ACC112 (cell line): ENCODE measurements at regions not wholly inside any gene's neighbourhood (a gene's known extent, or its start where the extent isn't known, plus 50 kb on each side); places are given as distances from the start of the nearest gene placed in this dataset.

Experiments used
- H2AFZ ChIP-seq: fragments of 200-600 bp; sonication (generic); one replicate; pipeline ENCODE4 v1.6.0; 2017; ENCODE audit warnings: antibody characterized with exemption, low read length; ENCODE audit not compliant: unreplicated experiment
- H3K27ac ChIP-seq: fragments of 200-600 bp; sonication (generic); 2 replicates; pipeline ENCODE4 v1.5.1; 2014; ENCODE audit warnings: low read depth, mild to moderate bottlenecking, antibody characterized with exemption, low read length, moderate library complexity
- H3K27me3 ChIP-seq: fragments of 200-600 bp; sonication (generic); 2 replicates; pipeline ENCODE4 v1.6.1; 2014; ENCODE audit warnings: mild to moderate bottlenecking, antibody characterized with exemption, low read length, moderate library complexity, mixed read lengths; ENCODE audit not compliant: insufficient read depth
- H3K36me3 ChIP-seq: fragments of 200-600 bp; sonication (generic); 2 replicates; pipeline ENCODE4 v1.6.1; 2016; ENCODE audit warnings: mild to moderate bottlenecking, antibody characterized with exemption, low read length, moderate library complexity, mixed read lengths; ENCODE audit not compliant: insufficient read depth
- H3K4me1 ChIP-seq: fragments of 200-600 bp; sonication (generic); one replicate; pipeline ENCODE4 v1.6.1; 2016; ENCODE audit warnings: low read length, mixed read lengths; ENCODE audit not compliant: insufficient read depth, unreplicated experiment, control insufficient read depth
- H3K4me3 ChIP-seq: fragments of 200-600 bp; sonication (generic); 2 replicates; pipeline ENCODE4 v1.5.1; 2014; ENCODE audit warnings: mild to moderate bottlenecking, low read depth, low read length
- H3K79me2 ChIP-seq: fragments of 200-600 bp; sonication (generic); one replicate; pipeline ENCODE4 v1.6.0; 2016; ENCODE audit warnings: low read length; ENCODE audit not compliant: control insufficient read depth, unreplicated experiment, insufficient read depth

DNA sequence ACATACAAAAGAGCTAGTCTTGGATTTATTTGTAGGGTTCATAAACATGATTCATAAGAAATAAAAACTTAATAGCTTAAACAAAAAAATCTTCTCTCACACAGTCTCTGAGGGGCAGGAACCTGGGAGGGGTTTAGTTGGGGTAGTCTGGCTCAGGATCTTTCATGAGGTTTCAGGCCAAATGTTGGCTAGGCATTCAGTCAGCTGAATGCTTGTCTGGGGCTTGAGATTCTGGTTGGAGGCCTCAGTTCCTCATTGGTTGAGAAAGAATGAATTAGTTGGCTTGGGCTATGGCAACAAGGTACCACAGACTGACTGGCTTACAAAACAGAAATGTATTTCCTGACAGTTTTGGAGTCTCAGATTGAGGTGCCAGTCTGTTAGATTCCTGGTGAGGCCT, 74.3 kb downstream of the ANKRD7 start:
- no peaks in the 10 kb centered on the region for H3K4me1 ChIP-seq
- H2AFZ ChIP-seq: no peak overlapping the region
- no peaks in the 10 kb centered on the region for H3K27me3 ChIP-seq
- H3K27ac ChIP-seq: no peak overlapping the region
- H3K79me2 ChIP-seq: no peaks in the 10 kb centered on the region
- H3K4me3 ChIP-seq: no peak overlapping the region
- H3K36me3 ChIP-seq: no peaks in the 10 kb centered on the region

DNA sequence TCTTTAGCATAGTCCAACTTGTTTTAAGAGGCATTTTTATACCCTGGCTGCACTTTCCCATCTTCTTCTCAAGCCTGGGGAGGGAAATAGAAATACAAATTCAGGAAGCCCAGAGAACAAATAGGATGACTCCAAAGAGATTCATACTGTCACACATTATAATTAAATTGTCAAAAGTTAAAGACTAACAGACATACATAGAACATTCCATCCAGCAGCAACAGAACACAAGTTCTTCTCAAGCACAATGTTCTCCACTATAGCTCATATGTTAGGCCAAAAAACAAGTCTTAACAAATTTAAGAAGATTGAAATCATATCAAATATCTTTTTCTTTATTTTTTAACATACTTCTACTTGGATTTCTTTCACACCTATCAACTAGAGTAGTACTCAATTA, 75.7 kb downstream of the ANKRD7 start:
- H3K36me3 ChIP-seq: no peaks in the 10 kb centered on the region
- H3K4me3 ChIP-seq: no peak overlapping the region
- H2AFZ ChIP-seq: no peak overlapping the region
- no peaks in the 10 kb centered on the region for H3K4me1 ChIP-seq
- no peak overlapping the region for H3K27ac ChIP-seq
- H3K27me3 ChIP-seq: no peaks in the 10 kb centered on the region
- no peaks in the 10 kb centered on the region for H3K79me2 ChIP-seq

DNA sequence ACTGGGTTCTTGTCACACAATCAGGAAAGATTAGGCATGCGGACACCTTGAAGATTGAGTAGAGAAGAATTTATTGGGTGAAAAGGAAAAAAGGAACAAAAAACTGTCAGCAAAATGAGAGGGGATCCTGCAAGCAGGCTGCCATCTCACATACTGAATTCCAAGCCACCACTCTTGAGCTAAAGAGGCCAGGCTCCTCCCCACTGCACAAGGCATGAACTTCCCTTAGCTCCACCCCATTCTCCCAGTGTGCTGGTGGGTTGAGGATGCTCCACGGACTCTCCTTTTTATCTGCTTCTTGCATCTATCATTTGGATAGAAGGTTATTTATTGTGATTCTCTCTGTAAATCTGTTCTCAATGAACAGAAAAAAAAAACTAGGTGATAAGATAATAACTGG, 79.6 kb downstream of the ANKRD7 start:
- H3K4me3 ChIP-seq: no peak overlapping the region
- no peak overlapping the region for H3K27ac ChIP-seq
- no peaks in the 10 kb centered on the region for H3K79me2 ChIP-seq
- H3K4me1 ChIP-seq: no peaks in the 10 kb centered on the region
- H2AFZ ChIP-seq: no peak overlapping the region
- H3K36me3 ChIP-seq: no peaks in the 10 kb centered on the region
- H3K27me3 ChIP-seq: no peaks in the 10 kb centered on the region

DNA sequence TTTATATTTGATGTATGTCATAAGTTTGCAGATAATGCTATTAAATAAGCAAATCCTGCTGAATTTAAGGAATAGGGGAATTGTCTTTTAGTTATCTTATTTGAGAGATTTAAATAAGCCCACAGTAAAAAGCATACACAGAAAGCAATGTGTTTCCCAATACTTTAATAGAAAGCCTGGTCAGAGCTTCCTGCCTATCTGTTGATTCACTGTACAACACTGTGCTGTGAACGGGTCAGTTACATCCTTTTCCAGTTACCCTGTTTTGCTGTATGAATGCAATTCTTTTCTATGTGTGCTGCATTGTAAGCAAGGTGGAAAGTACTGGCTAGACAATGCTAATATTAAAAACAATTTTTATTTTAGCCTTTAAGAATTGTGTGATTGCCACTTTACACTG, 81.2 kb downstream of the ANKRD7 start:
- H3K4me1 ChIP-seq: no peaks in the 10 kb centered on the region
- no peak overlapping the region for H3K27ac ChIP-seq
- no peak overlapping the region for H3K4me3 ChIP-seq
- H2AFZ ChIP-seq: no peak overlapping the region
- H3K27me3 ChIP-seq: no peaks in the 10 kb centered on the region
- no peaks in the 10 kb centered on the region for H3K36me3 ChIP-seq
- no peaks in the 10 kb centered on the region for H3K79me2 ChIP-seq

DNA sequence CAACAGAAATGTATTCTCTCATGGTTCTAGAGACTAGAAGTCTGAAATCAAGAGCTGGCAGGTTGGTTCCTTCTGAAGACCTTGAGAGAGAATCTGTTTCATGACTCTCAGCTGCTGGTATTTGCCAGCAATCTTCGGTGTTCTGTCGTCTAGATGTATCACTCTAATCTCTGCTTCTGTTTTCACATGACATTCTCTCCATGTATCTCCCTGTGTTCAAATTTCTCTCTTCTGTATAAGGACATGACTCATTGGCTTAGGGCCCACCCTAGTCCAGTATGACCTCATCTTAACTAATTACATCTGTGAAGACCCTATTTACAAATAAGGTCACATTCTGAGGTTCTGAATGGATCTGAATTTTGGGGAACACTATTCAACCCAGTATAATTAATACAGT, 82.3 kb downstream of the ANKRD7 start:
- Histone ChIP-seq H2AFZ (no peak overlapping the region), H3K27me3 (no peaks in the 10 kb centered on the region), H3K36me3 (no peaks in the 10 kb centered on the region), H3K27ac (no peak overlapping the region), H3K4me1 (no peaks in the 10 kb centered on the region), H3K79me2 (no peaks in the 10 kb centered on the region), H3K4me3 (no peak overlapping the region)

DNA sequence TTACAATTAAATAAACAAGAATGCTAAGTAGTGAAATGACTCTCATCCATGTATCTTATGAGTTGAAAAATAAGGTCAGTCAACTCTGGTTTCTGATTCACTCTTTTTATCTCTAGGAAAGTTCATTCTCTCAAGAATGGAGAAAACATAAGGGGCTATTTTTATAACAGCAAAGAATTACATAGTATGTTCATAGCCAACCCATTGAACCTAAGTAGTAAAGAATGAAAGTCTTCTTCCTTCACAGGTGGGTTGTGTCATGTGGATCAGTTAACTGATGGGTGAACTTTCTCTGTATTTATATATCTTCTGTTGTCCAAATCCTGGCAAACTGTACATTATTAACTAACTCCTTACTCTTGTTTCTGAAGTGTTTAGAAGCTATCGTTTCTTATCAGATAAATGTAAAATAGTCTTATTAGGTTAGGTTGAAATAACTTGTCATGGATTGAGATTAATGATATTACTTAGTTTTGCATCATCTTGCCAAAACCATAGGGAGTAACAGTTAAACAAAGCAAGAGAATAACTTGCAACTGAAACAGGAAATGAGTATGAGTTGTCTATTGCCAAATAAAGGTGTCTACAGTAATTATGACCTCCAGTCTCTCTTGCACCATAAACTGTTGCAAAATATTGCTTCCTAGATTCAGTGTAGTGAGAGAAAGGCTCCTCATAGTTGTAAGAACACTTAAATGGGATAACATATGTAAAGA, 86.8 kb downstream of the ANKRD7 start:
- H3K4me3 ChIP-seq: no peak overlapping the region
- H3K27me3 ChIP-seq: no peaks in the 10 kb centered on the region
- H3K36me3 ChIP-seq: no peaks in the 10 kb centered on the region
- peak overlapping the region; percentile 8; the same call in 1 of the 2 replicates for H3K27ac ChIP-seq
- no peak overlapping the region for H2AFZ ChIP-seq
- H3K4me1 ChIP-seq: no peaks in the 10 kb centered on the region
- H3K79me2 ChIP-seq: no peaks in the 10 kb centered on the region

DNA sequence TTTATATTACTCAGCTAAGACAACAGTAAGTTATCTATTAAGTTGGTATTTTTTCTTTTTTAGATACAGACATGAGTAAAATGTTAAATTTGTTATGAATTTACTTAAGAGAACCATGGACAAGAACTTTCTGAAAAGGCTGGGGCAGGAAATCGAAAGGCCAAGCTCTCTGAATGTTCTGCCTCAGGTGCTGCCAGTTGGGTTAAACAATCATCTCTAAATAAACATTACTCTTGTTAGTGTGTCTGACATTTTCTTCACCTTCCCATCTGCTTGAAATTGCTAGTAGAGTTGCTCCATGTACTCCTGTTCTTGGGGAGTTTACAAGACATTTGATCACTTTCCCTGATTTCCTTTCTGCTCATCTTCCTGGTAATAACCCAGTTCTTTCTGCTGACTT, 87.5 kb downstream of the ANKRD7 start:
- Histone ChIP-seq H3K4me1 (no peaks in the 10 kb centered on the region), H3K79me2 (no peaks in the 10 kb centered on the region), H3K4me3 (no peak overlapping the region), H3K27ac (no peak overlapping the region), H2AFZ (no peak overlapping the region), H3K36me3 (no peaks in the 10 kb centered on the region), H3K27me3 (no peaks in the 10 kb centered on the region)

DNA sequence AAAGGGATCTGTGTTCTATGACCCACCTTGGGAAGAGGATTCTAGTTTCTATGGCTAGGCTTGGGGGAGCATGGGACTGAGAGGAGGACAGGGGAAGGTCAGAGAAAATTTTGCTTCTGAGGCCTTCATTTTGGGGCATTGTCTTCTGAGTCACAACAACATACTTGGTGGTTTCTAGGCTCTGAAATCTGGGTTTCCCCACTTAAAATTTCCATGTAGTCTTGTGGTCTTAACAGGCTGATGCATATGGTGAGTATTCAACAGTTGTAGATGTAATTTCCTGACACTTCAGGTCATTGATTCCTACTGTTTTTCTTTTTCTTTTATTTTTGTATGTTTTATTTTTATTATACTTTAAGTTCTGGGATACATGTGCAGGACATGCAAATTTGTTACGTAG, 88.5 kb downstream of the ANKRD7 start:
- Histone ChIP-seq H3K4me1 (no peaks in the 10 kb centered on the region), H3K27ac (no peak overlapping the region), H3K27me3 (no peaks in the 10 kb centered on the region), H3K79me2 (no peaks in the 10 kb centered on the region), H3K4me3 (no peak overlapping the region), H2AFZ (no peak overlapping the region), H3K36me3 (no peaks in the 10 kb centered on the region)

DNA sequence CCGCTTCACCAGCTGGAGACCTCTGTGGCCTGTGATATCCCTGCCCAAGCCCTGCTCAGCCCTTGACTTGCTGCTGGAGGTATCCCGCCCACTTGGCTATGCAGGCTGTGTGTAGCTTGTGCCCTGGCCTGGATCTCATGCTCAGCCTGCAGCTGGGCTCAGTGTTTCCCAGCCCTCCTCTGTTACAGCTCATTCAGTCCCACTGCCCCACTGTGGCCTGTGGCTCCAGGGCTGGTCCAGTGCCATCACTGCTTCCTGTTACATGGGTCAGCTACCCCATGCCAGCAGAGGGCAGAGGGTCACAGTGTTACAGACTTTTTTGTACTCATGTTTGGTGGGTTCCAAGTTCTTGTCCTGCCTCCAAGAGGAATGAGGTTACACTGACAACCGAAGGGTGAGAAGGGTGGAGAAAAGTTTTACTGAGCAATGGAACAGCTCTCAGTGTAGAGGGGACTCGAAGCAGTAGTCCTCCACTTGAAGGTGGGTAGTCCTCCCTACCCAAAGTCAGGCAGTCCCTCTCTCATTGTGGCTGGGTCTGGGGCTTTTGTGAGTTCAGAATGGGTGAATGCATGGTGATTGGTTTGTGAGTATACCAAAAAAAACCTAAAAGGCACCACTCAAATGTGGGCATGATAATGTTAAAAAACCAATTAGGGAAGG, 100.4 kb downstream of the ANKRD7 start:
- Histone ChIP-seq H3K27ac (no peak overlapping the region), H3K4me1 (no peaks in the 10 kb centered on the region), H2AFZ (no peak overlapping the region), H3K79me2 (no peaks in the 10 kb centered on the region), H3K27me3 (no peaks in the 10 kb centered on the region), H3K36me3 (no peaks in the 10 kb centered on the region), H3K4me3 (no peak overlapping the region)

DNA sequence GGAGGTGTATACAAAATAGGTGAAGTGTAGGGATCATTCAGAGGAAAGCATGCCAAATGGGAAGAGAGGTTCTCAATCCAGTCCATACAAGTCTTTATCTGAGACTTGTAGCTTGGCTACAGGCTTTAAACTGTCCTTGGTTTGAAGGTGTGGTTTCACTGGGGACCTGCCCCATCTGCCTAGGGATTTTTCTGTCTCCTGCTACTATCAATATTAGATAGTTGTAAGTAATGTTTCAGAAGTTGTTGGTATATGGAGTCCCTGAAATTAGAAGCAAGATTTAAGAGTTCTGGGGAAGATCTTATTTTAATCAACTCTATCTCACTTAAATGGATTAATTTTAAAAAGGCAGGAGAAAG, 100.9 kb downstream of the ANKRD7 start:
- Histone ChIP-seq H3K79me2 (no peaks in the 10 kb centered on the region), H3K4me1 (no peaks in the 10 kb centered on the region), H3K27me3 (no peaks in the 10 kb centered on the region), H3K4me3 (no peak overlapping the region), H2AFZ (no peak overlapping the region), H3K27ac (no peak overlapping the region), H3K36me3 (no peaks in the 10 kb centered on the region)

DNA sequence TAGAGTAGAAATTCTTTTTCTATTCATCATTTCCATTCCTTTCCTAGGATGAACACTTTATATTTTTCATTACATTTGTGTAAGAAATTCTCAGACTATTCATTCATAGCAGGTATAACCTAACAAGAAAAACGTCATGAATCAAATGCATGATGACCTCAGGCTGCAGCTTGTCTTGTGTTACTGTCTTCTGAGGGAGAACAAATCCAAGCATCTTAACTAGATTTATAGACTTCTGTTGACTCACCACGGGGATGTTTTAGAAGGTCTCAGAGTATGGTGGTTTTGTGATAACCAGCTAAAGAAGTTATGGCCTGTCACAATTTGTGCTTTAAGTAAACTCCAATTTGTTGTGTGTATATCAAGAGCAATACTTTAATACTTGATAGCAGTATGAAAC, 102.7 kb downstream of the ANKRD7 start:
- no peaks in the 10 kb centered on the region for H3K27me3 ChIP-seq
- H3K27ac ChIP-seq: no peak overlapping the region
- no peaks in the 10 kb centered on the region for H3K36me3 ChIP-seq
- H3K4me1 ChIP-seq: no peaks in the 10 kb centered on the region
- H3K4me3 ChIP-seq: no peak overlapping the region
- no peak overlapping the region for H2AFZ ChIP-seq
- H3K79me2 ChIP-seq: no peaks in the 10 kb centered on the region
